HL-60 (cell line): ENCODE measurements at regions not wholly inside any gene's neighbourhood (a gene's known extent, or its start where the extent isn't known, plus 50 kb on each side); places are given as distances from the start of the nearest gene placed in this dataset.

Source experiments
- GABPA ChIP-seq: IDR thresholded peaks from 2 replicates; pipeline ENCODE4 v1.6.1; 2012; ENCODE audit warnings: low read depth
- POLR2AphosphoS5 ChIP-seq: IDR thresholded peaks from 2 replicates; pipeline ENCODE4 v1.6.1; 2012; ENCODE audit warnings: low read depth
- SPI1 ChIP-seq: IDR thresholded peaks from 2 replicates; pipeline ENCODE4 v1.6.1; 2012; ENCODE audit warnings: low read depth, mild to moderate bottlenecking, borderline replicate concordance
- TF ChIP-seq, protein P1 (sequence below): IDR thresholded peaks from 2 replicates; pipeline ENCODE4 v1.6.1; 2012; ENCODE audit warnings: low read depth; ENCODE audit not compliant: insufficient replicate concordance
- TF ChIP-seq, protein P2 (sequence below): IDR thresholded peaks from one replicate; pipeline ENCODE4 v1.5.1; 2011; ENCODE audit warnings: low read length, control low read depth, inconsistent platforms; ENCODE audit not compliant: insufficient read depth

DNA sequence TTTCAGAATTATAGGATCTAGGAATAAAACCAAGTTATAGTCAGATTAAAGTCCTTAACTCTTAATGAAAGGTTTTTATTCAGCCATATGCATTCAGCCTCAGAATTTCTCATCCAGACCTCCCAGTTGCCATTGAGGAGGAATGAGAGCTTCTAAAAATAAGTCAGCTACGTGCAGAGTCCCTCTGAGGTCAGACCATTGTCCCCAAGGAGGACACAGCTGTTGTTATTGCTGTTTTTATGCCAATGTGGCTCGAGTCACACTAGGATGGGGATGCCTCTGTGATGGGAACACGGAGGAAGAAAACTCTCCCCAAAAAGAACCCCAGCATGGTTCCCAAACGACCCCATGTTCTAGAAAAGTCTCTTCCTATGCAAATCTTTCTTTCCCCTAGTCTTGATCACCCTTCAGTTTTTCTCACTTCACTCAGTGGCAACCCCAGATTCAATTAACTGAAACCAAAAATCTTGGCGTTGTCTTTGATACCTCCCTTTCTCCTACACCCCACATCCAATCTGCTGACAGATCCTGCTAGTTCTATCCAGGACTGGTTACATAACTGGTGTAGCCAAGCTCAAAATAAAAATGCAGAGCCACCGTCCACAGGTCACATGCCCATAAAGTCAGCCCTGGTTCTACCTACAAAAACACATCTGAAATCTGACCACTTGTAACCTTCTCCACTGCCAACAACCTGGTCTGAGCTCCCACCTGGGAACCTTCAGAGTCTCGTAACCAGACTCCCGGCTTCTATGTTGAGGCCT lies 138.2 kb upstream of the ERCC4 start:
- TF ChIP-seq, protein P1, sequence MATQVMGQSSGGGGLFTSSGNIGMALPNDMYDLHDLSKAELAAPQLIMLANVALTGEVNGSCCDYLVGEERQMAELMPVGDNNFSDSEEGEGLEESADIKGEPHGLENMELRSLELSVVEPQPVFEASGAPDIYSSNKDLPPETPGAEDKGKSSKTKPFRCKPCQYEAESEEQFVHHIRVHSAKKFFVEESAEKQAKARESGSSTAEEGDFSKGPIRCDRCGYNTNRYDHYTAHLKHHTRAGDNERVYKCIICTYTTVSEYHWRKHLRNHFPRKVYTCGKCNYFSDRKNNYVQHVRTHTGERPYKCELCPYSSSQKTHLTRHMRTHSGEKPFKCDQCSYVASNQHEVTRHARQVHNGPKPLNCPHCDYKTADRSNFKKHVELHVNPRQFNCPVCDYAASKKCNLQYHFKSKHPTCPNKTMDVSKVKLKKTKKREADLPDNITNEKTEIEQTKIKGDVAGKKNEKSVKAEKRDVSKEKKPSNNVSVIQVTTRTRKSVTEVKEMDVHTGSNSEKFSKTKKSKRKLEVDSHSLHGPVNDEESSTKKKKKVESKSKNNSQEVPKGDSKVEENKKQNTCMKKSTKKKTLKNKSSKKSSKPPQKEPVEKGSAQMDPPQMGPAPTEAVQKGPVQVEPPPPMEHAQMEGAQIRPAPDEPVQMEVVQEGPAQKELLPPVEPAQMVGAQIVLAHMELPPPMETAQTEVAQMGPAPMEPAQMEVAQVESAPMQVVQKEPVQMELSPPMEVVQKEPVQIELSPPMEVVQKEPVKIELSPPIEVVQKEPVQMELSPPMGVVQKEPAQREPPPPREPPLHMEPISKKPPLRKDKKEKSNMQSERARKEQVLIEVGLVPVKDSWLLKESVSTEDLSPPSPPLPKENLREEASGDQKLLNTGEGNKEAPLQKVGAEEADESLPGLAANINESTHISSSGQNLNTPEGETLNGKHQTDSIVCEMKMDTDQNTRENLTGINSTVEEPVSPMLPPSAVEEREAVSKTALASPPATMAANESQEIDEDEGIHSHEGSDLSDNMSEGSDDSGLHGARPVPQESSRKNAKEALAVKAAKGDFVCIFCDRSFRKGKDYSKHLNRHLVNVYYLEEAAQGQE, result no peak
- TF ChIP-seq SPI1 (no peak), POLR2AphosphoS5 (no peak), GABPA (no peak)
- TF ChIP-seq, protein P2, sequence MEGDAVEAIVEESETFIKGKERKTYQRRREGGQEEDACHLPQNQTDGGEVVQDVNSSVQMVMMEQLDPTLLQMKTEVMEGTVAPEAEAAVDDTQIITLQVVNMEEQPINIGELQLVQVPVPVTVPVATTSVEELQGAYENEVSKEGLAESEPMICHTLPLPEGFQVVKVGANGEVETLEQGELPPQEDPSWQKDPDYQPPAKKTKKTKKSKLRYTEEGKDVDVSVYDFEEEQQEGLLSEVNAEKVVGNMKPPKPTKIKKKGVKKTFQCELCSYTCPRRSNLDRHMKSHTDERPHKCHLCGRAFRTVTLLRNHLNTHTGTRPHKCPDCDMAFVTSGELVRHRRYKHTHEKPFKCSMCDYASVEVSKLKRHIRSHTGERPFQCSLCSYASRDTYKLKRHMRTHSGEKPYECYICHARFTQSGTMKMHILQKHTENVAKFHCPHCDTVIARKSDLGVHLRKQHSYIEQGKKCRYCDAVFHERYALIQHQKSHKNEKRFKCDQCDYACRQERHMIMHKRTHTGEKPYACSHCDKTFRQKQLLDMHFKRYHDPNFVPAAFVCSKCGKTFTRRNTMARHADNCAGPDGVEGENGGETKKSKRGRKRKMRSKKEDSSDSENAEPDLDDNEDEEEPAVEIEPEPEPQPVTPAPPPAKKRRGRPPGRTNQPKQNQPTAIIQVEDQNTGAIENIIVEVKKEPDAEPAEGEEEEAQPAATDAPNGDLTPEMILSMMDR, result no peak
